Activated T-helper 1 cell treated with anti-CD3 and anti-CD28 coated beads, Interleukin-12 subunit alpha, Interleukin-12 subunit beta, Interleukin-2, Interleukin-4 antibody, amounts not matched to agents 30 ng/mL and 10 ng/mL and 1 ng/mL, durations not matched to agents 14 hours and 24 hours and 36 hours (primary cell): ENCODE measurements at regions not wholly inside any gene's neighbourhood (a gene's known extent, or its start where the extent isn't known, plus 50 kb on each side); places are given as distances from the start of the nearest gene placed in this dataset.

ENCODE experiments used
- DNase-seq: peaks from one replicate; pipeline ENCODE4 v3.0.0; 2021; ENCODE audit warnings: low spot score
- H3K27ac Mint-ChIP-seq: one replicate; pipeline ENCODE4 v1.8.0; 2021; ENCODE audit warnings: mild to moderate bottlenecking, mixed read lengths
- H3K27me3 Mint-ChIP-seq: one replicate; pipeline ENCODE4 v1.8.0; 2022; ENCODE audit warnings: mild to moderate bottlenecking, moderate library complexity, mixed read lengths; ENCODE audit not compliant: insufficient read depth
- H3K36me3 Mint-ChIP-seq: one replicate; pipeline ENCODE4 v1.8.0; 2021; ENCODE audit warnings: low read depth, mixed read lengths
- H3K4me1 Mint-ChIP-seq: one replicate; pipeline ENCODE4 v1.8.0; 2021; ENCODE audit warnings: low read depth, mixed read lengths
- H3K4me3 Mint-ChIP-seq: one replicate; pipeline ENCODE4 v1.8.0; 2021; ENCODE audit warnings: mild to moderate bottlenecking, moderate library complexity, mixed read lengths
- H3K9me3 Mint-ChIP-seq: one replicate; pipeline ENCODE4 v1.8.0; 2021; ENCODE audit warnings: mixed read lengths
- intact Hi-C: fragments of 100-400 bp; cut with micrococcal nuclease; formaldehyde crosslinking; loops from one replicate; pipeline ENCODE4 v1.15.1; 2024

GRCh38 chr17:13265311-13265710 lies 247.5 kb upstream of the ELAC2 start:
- Mint-ChIP-seq H3K9me3 (no peaks in the 10 kb centered on the region), H3K27me3 (no peaks in the 10 kb centered on the region), H3K4me1 (no peaks in the 10 kb centered on the region), H3K27ac (no peak overlapping the region), H3K36me3 (no peaks in the 10 kb centered on the region), H3K4me3 (no peak overlapping the region)
- DNase-seq: no peak
- intact Hi-C loops: no loop called here

GRCh38 chr17:13263746-13264145 lies 245.9 kb upstream of the ELAC2 start:
- H3K9me3 Mint-ChIP-seq: no peaks in the 10 kb centered on the region
- no peaks in the 10 kb centered on the region for H3K36me3 Mint-ChIP-seq
- no peaks in the 10 kb centered on the region for H3K4me1 Mint-ChIP-seq
- no peak overlapping the region for H3K4me3 Mint-ChIP-seq
- no peaks in the 10 kb centered on the region for H3K27me3 Mint-ChIP-seq
- no peak overlapping the region for H3K27ac Mint-ChIP-seq
- intact Hi-C loops: no loop called here
- DNase-seq: no peak

GRCh38 chr17:13256545-13256944 lies 238.7 kb upstream of the ELAC2 start:
- no peaks in the 10 kb centered on the region for H3K9me3 Mint-ChIP-seq
- intact Hi-C loops: no loop called here
- H3K4me1 Mint-ChIP-seq: no peaks in the 10 kb centered on the region
- H3K27ac Mint-ChIP-seq: no peak overlapping the region
- H3K27me3 Mint-ChIP-seq: no peaks in the 10 kb centered on the region
- H3K4me3 Mint-ChIP-seq: no peak overlapping the region
- DNase-seq: no peak
- H3K36me3 Mint-ChIP-seq: no peaks in the 10 kb centered on the region

- Mint-ChIP-seq H3K36me3 (no peaks in the 10 kb centered on the region), H3K9me3 (peaks cover 4% of the 10 kb centered on the region), H3K4me1 (no peaks in the 10 kb centered on the region), H3K27me3 (no peaks in the 10 kb centered on the region), H3K4me3 (no peak overlapping the region), H3K27ac (no peak overlapping the region)
- intact Hi-C loops: no loop called here
- DNase-seq: no peak
These were observed 236.0 kb upstream of the ELAC2 start for GRCh38 chr17:13253733-13254410.

- Mint-ChIP-seq H3K9me3 (no peaks in the 10 kb centered on the region), H3K27ac (no peak overlapping the region)
These were observed 226.7 kb upstream of the ELAC2 start for GRCh38 chr17:13244513-13244912.

GRCh38 chr17:13243585-13243984 lies 225.8 kb upstream of the ELAC2 start:
- DNase-seq: no peak
- Mint-ChIP-seq H3K4me1 (no peaks in the 10 kb centered on the region), H3K27ac (no peak overlapping the region), H3K27me3 (no peaks in the 10 kb centered on the region), H3K36me3 (no peaks in the 10 kb centered on the region), H3K4me3 (no peak overlapping the region), H3K9me3 (no peaks in the 10 kb centered on the region)
- intact Hi-C loops: no loop called here

More at GRCh38 chr17:13244513-13244912, 226.7 kb upstream of the ELAC2 start:
- intact Hi-C loops: no loop called here
- no peaks in the 10 kb centered on the region for H3K27me3 Mint-ChIP-seq
- H3K36me3 Mint-ChIP-seq: no peaks in the 10 kb centered on the region
- H3K4me1 Mint-ChIP-seq: no peaks in the 10 kb centered on the region
- no peak overlapping the region for H3K4me3 Mint-ChIP-seq
- no peak for DNase-seq

GRCh38 chr17:13240851-13241250 lies 223.0 kb upstream of the ELAC2 start:
- no peak for DNase-seq
- no peaks in the 10 kb centered on the region for H3K27me3 Mint-ChIP-seq
- no peaks in the 10 kb centered on the region for H3K4me1 Mint-ChIP-seq
- H3K36me3 Mint-ChIP-seq: no peaks in the 10 kb centered on the region
- no peaks in the 10 kb centered on the region for H3K9me3 Mint-ChIP-seq
- H3K4me3 Mint-ChIP-seq: no peak overlapping the region
- no peak overlapping the region for H3K27ac Mint-ChIP-seq
- intact Hi-C loops: no loop called here

GRCh38 chr17:13230350-13231264 lies 212.8 kb upstream of the ELAC2 start:
- intact Hi-C loops: no loop called here
- no peak overlapping the region for H3K27ac Mint-ChIP-seq
- H3K36me3 Mint-ChIP-seq: no peaks in the 10 kb centered on the region
- H3K27me3 Mint-ChIP-seq: no peaks in the 10 kb centered on the region
- no peaks in the 10 kb centered on the region for H3K9me3 Mint-ChIP-seq
- no peak for DNase-seq
- H3K4me1 Mint-ChIP-seq: no peaks in the 10 kb centered on the region
- no peak overlapping the region for H3K4me3 Mint-ChIP-seq

GRCh38 chr17:13228225-13228624 lies 210.4 kb upstream of the ELAC2 start:
- intact Hi-C loops: no loop called here

GRCh38 chr17:13222975-13223374 lies 205.1 kb upstream of the ELAC2 start:
- Mint-ChIP-seq H3K9me3 (no peaks in the 10 kb centered on the region), H3K27me3 (no peaks in the 10 kb centered on the region), H3K4me1 (no peaks in the 10 kb centered on the region), H3K27ac (no peak overlapping the region), H3K4me3 (no peak overlapping the region), H3K36me3 (no peaks in the 10 kb centered on the region)
- DNase-seq: no peak
- intact Hi-C loops: no loop called here

More at GRCh38 chr17:13228225-13228624, 210.4 kb upstream of the ELAC2 start:
- H3K4me3 Mint-ChIP-seq: no peak overlapping the region
- no peak for DNase-seq
- no peaks in the 10 kb centered on the region for H3K27me3 Mint-ChIP-seq
- H3K27ac Mint-ChIP-seq: no peak overlapping the region
- no peaks in the 10 kb centered on the region for H3K4me1 Mint-ChIP-seq
- no peaks in the 10 kb centered on the region for H3K36me3 Mint-ChIP-seq
- H3K9me3 Mint-ChIP-seq: no peaks in the 10 kb centered on the region

GRCh38 chr17:13212860-13213259 lies 195.0 kb upstream of the ELAC2 start:
- Mint-ChIP-seq H3K4me1 (no peaks in the 10 kb centered on the region), H3K4me3 (no peak overlapping the region), H3K36me3 (no peaks in the 10 kb centered on the region), H3K27ac (no peak overlapping the region), H3K9me3 (no peaks in the 10 kb centered on the region), H3K27me3 (no peaks in the 10 kb centered on the region)
- intact Hi-C loops: no loop called here
- no peak for DNase-seq

GRCh38 chr17:13209081-13209480 lies 191.3 kb upstream of the ELAC2 start:
- Mint-ChIP-seq H3K27ac (no peak overlapping the region), H3K9me3 (no peaks in the 10 kb centered on the region), H3K4me1 (no peaks in the 10 kb centered on the region), H3K36me3 (no peaks in the 10 kb centered on the region), H3K27me3 (no peaks in the 10 kb centered on the region), H3K4me3 (no peak overlapping the region)
- no peak for DNase-seq
- intact Hi-C loops: no loop called here

- Mint-ChIP-seq H3K27ac (no peak overlapping the region), H3K4me3 (no peak overlapping the region), H3K4me1 (no peaks in the 10 kb centered on the region), H3K27me3 (no peaks in the 10 kb centered on the region), H3K9me3 (no peaks in the 10 kb centered on the region), H3K36me3 (no peaks in the 10 kb centered on the region)
- DNase-seq: no peak
- intact Hi-C loops: no loop called here
These were observed 186.9 kb upstream of the ELAC2 start for GRCh38 chr17:13204607-13205237.
